ENCODE measurements at regions not wholly inside any gene's neighbourhood (a gene's known extent, or its start where the extent isn't known, plus 50 kb on each side); places are given as distances from the start of the nearest gene placed in this dataset.

GRCh38 chr2:30354621-30355020 lies 92.4 kb upstream of the LCLAT1 start:
- H3K4me3 Mint-ChIP-seq: no peak overlapping the region
- H3K4me1 Mint-ChIP-seq: peaks cover 17% of the 10 kb centered on the region
- ATAC-seq: no peak
- H3K9me3 Mint-ChIP-seq: no peaks in the 10 kb centered on the region
- H3K27me3 Mint-ChIP-seq: no peaks in the 10 kb centered on the region
- no peaks in the 10 kb centered on the region for H3K36me3 Mint-ChIP-seq (ENCODE audit: low read depth)
- DNase-seq: no peak
- H3K27ac Mint-ChIP-seq: no peak overlapping the region

GRCh38 chr2:30355306-30355705 lies 91.7 kb upstream of the LCLAT1 start:
- Mint-ChIP-seq H3K4me3 (no peak overlapping the region), H3K9me3 (no peaks in the 10 kb centered on the region), H3K4me1 (peaks cover 23% of the 10 kb centered on the region), H3K27ac (no peak overlapping the region), H3K36me3 (ENCODE audit: low read depth) (no peaks in the 10 kb centered on the region), H3K27me3 (no peaks in the 10 kb centered on the region)
- DNase-seq (no peak), ATAC-seq (no peak)

DNA sequence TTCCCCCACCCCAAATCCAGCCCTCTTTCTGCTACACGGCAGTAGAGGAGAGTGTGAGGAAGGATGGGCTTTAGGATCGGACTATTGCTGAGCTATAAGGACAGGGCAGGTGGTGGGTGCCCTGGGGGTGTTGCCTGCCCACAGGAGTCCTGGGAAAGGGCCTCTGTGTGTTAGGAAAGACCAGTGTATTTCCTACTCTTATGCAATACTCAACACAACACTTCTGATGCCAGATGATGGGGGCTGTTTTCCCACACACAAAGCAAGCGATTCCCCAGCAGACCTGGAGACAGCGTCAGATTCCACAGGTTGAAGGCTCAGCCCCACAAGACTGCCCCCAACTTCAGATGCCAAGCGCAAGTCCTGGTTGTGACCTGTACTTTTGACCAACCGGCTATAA lies 91.0 kb upstream of the LCLAT1 start:
- Mint-ChIP-seq H3K27ac (no peak overlapping the region), H3K27me3 (no peaks in the 10 kb centered on the region), H3K4me1 (peaks cover 30% of the 10 kb centered on the region), H3K4me3 (no peak overlapping the region), H3K9me3 (no peaks in the 10 kb centered on the region), H3K36me3 (ENCODE audit: low read depth) (no peaks in the 10 kb centered on the region)
- no peak for ATAC-seq
- no peak for DNase-seq

DNA sequence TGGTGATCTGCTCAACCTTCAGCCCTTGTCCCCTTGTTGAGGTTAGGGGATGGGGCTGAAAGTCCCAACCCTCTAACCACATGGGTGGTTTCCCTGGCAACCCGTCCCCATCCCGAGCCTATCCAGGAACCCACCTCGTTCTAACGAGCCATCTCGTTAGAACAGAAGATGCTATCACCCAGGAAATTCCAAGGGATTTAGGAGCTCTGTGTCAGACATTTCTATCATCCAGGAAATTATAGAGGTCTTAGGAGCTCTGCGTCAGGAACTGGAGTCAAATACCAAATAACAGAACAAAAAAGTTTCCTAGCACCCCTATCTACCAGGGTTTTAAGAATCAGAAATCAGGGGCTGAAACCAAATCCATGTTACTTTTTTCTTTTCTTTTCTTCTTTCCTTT lies 90.3 kb upstream of the LCLAT1 start:
- ATAC-seq (no peak), DNase-seq (no peak)
- Mint-ChIP-seq H3K4me3 (no peak overlapping the region), H3K36me3 (ENCODE audit: low read depth) (no peaks in the 10 kb centered on the region), H3K4me1 (peaks cover 37% of the 10 kb centered on the region), H3K27ac (no peak overlapping the region), H3K27me3 (no peaks in the 10 kb centered on the region), H3K9me3 (no peaks in the 10 kb centered on the region)

DNA sequence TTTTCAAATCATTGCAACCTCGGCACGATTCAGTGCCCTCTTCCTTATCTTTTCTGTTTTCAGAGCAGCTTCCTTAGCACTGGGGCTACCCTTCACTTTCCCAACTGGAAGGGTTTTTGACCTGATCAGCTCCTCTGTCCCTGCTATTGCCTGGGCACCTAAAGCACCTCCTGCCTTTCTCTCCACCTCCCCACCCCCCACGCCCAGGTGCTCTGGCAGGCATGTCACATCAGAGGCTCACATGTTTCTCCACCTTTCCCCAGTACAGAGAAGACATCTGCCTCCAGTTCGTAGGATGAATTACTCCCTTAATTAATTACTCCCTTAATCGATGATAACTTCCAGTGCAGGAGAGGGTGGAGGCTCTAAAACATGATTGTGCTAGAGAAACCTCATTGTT lies 88.7 kb upstream of the LCLAT1 start:
- H3K4me3 Mint-ChIP-seq: no peak overlapping the region
- no peak overlapping the region for H3K27ac Mint-ChIP-seq
- H3K4me1 Mint-ChIP-seq: peaks cover 43% of the 10 kb centered on the region
- ATAC-seq: no peak
- H3K36me3 Mint-ChIP-seq (ENCODE audit: low read depth): no peaks in the 10 kb centered on the region
- H3K27me3 Mint-ChIP-seq: no peaks in the 10 kb centered on the region
- H3K9me3 Mint-ChIP-seq: no peaks in the 10 kb centered on the region
- no peak for DNase-seq

DNA sequence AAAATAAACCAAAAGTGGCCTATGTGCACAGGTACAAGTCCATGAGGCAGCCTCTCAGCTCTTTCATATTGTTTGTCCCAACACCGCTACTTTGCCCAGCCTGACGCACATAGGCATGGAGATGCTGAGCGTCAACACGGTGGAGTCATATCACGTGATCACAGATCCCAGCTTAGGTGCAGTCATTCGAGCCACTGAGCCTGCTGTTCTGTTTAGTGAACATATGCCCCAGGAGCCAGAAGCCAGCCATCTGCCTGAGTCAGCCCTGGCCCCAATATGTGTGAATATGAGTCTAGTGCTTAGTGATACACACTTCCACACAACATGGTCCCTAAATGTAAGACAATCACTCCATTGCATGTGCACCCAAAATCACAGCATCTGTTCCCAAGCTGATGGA lies 88.2 kb upstream of the LCLAT1 start:
- Mint-ChIP-seq H3K9me3 (no peaks in the 10 kb centered on the region), H3K27me3 (no peaks in the 10 kb centered on the region), H3K4me3 (no peak overlapping the region), H3K36me3 (ENCODE audit: low read depth) (no peaks in the 10 kb centered on the region), H3K4me1 (peaks cover 45% of the 10 kb centered on the region), H3K27ac (no peak overlapping the region)
- DNase-seq: no peak
- ATAC-seq: no peak

- Mint-ChIP-seq H3K9me3 (no peaks in the 10 kb centered on the region), H3K36me3 (ENCODE audit: low read depth) (no peaks in the 10 kb centered on the region), H3K27ac (no peak overlapping the region), H3K4me3 (no peak overlapping the region), H3K27me3 (no peaks in the 10 kb centered on the region), H3K4me1 (peaks cover 42% of the 10 kb centered on the region)
- DNase-seq: no peak
- no peak for ATAC-seq
Measured at GRCh38 chr2:30359644-30360167, 87.3 kb upstream of the LCLAT1 start.

DNA sequence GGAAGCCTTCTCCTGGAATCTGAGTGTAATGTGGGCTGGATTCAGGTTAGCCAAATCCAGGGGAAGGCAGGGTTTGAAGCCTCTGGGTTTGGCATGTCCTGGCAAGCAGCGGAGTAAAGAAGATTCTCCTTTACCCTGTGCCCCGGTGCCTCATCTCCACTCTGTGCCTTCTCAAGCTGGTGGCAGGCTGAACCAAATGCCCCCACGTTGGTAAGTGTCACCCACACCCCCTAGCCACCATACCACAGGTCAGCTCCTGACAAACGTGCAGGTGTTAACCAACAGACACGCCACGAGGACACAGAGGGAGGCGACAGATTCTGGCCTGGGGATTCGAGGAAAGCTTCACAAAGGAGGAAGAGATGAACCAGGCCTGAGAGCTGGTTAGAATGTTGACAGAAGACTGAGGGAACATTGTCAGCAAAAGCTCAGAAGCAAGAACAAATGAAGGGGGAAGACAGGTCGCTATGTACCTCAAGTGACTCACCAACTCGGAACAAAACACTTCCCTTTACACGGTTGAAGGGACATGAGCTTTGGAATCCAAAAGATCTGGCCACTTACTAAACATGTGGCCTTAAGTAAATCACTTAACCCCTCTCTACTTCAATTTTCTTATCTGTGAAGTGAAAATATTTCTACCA lies 85.2 kb upstream of the LCLAT1 start:
- DNase-seq (peak; percentile 25), ATAC-seq (peak; percentile 22)
- no peaks in the 10 kb centered on the region for H3K27me3 Mint-ChIP-seq
- no peak overlapping the region for H3K4me3 Mint-ChIP-seq
- no peaks in the 10 kb centered on the region for H3K9me3 Mint-ChIP-seq
- peaks cover 58% of the 10 kb centered on the region for H3K4me1 Mint-ChIP-seq
- H3K36me3 Mint-ChIP-seq (ENCODE audit: low read depth): no peaks in the 10 kb centered on the region
- peak overlapping the region; percentile 24 for H3K27ac Mint-ChIP-seq

DNA sequence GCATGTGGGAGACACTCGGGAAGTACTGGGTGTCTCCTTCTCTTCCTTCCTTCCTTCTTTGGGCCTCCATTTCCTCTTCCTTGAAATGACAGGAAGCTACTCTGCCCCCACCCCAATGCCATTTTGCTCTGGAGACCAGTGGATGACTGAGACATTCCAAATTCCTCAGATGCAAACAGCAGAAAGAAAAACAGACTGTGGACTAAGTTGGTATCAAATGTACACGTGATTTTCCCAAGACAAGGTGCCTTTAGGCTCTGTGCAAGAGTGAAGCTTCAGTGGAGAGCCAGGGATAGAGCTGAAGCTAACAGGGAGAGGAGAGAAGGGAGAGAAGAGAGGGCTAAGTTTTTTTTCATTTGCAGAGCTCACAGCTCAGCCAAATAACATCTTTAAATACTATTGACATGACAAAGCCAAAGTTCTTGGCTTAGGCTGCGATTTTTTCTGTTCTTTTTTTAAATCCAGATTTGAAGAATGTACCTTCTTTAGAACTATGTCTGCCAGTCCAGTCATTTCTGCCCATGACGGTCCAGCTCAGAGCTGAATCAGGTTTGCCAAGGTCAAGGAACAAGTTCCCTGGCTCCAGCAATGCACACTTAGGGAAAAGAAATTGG lies 84.5 kb upstream of the LCLAT1 start:
- Mint-ChIP-seq H3K36me3 (ENCODE audit: low read depth) (no peaks in the 10 kb centered on the region), H3K9me3 (no peaks in the 10 kb centered on the region), H3K4me1 (peaks cover 65% of the 10 kb centered on the region), H3K27me3 (no peaks in the 10 kb centered on the region), H3K27ac (peak overlapping the region; percentile 24), H3K4me3 (no peak overlapping the region)
- DNase-seq (no peak), ATAC-seq (no peak)

GRCh38 chr2:30363406-30363805 lies 83.6 kb upstream of the LCLAT1 start:
- Mint-ChIP-seq H3K27ac (peak overlapping the region; percentile 11), H3K9me3 (no peaks in the 10 kb centered on the region), H3K27me3 (no peaks in the 10 kb centered on the region), H3K4me3 (no peak overlapping the region), H3K36me3 (ENCODE audit: low read depth) (no peaks in the 10 kb centered on the region), H3K4me1 (peaks cover 67% of the 10 kb centered on the region)
- DNase-seq (no peak), ATAC-seq (peak; percentile 39)

DNA sequence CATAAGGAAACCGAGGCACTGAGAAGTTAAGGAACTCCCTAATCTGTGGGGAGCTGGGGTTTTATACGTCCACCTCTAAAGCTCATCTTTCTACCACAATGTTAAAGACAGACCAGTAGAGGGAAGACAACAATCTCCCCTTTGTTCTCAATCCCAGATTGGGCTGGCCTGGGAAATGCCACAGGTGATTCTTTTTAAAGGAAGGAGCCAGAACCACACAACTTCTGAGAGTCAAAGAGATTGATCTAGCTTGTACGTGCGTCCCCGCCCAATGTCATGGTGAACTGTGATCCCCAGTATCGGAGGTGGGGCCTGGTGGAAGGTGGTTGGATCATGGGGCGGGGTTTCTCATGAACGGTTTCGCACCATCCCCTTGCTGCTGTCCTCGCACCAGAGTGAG lies 81.8 kb upstream of the LCLAT1 start:
- Mint-ChIP-seq H3K9me3 (no peaks in the 10 kb centered on the region), H3K4me3 (no peak overlapping the region), H3K36me3 (ENCODE audit: low read depth) (no peaks in the 10 kb centered on the region), H3K27me3 (no peaks in the 10 kb centered on the region), H3K27ac (peak overlapping the region; percentile 32), H3K4me1 (peaks cover 60% of the 10 kb centered on the region)
- ATAC-seq: no peak
- no peak for DNase-seq

- Mint-ChIP-seq H3K36me3 (ENCODE audit: low read depth) (no peaks in the 10 kb centered on the region), H3K27me3 (no peaks in the 10 kb centered on the region), H3K9me3 (peaks cover 2% of the 10 kb centered on the region), H3K4me3 (no peak overlapping the region), H3K27ac (peak overlapping the region; percentile 32), H3K4me1 (peaks cover 58% of the 10 kb centered on the region)
- peak; percentile 57 for DNase-seq
- ATAC-seq: peak; percentile 93
Measured at GRCh38 chr2:30366199-30366691, 80.8 kb upstream of the LCLAT1 start.

DNA sequence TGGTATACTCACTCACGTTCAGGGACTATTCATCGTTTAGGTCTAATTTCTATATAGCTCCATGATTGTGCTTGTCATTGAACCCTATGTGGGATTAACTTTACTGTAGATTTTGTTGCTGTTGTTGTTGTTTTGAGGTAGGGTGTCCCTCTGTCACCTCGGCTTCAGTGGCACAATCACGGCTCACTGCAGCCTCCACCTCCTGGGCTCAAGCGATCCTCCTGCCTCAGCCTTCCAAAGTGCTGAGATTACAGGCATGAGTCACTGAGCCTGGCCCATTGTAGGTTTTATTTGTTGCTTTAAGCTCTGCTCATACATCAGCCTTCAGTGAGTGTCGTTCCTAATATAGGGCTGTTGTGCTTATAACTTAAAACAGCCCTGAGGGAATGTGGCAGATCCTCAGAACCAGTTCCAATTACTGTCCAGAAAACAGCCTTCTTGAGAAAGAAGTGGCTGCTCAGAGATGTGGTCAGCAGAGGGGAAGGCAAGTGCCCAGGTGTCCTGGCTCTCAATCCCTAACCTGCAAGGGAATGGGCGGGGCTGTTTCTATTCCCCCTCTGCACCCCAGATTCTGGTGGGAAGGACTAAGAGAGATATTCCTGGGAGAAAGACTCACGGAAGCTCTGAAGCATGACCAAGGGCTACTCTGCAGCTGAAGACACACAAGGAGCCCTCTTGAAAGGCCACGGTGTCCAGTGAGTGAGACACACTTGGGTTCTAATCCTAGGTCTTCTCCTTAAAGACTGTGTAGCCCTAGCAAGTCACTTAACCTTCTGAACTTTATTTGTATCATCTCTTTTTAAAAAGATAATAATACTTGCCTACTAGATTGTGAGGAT lies 79.6 kb upstream of the LCLAT1 start:
- DNase-seq: no peak
- H3K27ac Mint-ChIP-seq: no peak overlapping the region
- no peaks in the 10 kb centered on the region for H3K27me3 Mint-ChIP-seq
- H3K4me1 Mint-ChIP-seq: peaks cover 58% of the 10 kb centered on the region
- no peak overlapping the region for H3K4me3 Mint-ChIP-seq
- H3K36me3 Mint-ChIP-seq (ENCODE audit: low read depth): no peaks in the 10 kb centered on the region
- peaks cover 7% of the 10 kb centered on the region for H3K9me3 Mint-ChIP-seq
- ATAC-seq: no peak

GRCh38 chr2:30368258-30368657 lies 78.8 kb upstream of the LCLAT1 start:
- Mint-ChIP-seq H3K36me3 (ENCODE audit: low read depth) (no peaks in the 10 kb centered on the region), H3K4me1 (peaks cover 58% of the 10 kb centered on the region), H3K27me3 (no peaks in the 10 kb centered on the region), H3K4me3 (no peak overlapping the region), H3K27ac (no peak overlapping the region), H3K9me3 (peaks cover 7% of the 10 kb centered on the region)
- DNase-seq (no peak), ATAC-seq (no peak)
